NCI-H748 (cell line): ENCODE measurements at regions not wholly inside any gene's neighbourhood (a gene's known extent, or its start where the extent isn't known, plus 50 kb on each side); places are given as distances from the start of the nearest gene placed in this dataset.

Experiments
- DNase-seq: peaks from one replicate; lab custom pipeline; 2025; ENCODE audit not compliant: unreplicated experiment; lab: John Stamatoyannopoulos, UW

DNA sequence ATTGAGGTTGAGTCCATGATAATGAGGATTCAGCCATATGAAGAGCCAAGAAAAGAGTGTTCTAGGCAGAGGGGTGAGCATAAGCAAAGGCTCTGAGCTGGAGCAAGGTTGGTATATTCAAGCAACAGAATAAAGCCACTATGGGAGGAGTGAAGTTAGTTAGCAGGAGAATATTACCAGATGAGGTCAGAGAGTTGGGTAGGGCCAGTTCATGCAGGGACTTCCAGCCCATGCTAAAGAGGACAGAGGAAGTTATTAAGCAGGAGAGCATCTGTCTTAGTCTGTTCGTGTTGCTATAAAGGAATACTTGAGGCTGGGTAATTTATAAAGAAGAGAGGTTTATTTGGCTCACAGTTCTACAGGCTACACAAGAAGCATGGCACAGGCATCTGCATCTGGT is 57.1 kb upstream of the ATG10 start:
- no peak for DNase-seq

DNA sequence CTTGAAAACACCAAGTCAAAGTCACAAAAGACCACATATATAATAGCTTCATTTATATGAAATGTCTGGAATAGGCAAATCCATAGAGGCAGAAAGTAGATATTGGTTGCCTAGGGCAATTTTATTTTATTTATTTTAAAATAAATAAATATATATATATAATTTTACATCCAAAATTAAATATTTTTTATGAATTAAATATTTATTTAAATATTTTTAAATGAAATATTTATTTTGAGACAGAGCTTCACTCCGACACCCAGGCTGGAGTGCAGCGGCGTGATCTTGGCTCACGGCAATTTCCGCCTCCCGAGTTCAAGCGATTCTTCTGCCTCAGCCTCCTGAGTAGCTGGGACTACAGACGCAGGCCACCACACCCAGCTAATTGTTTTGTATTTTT is 58.9 kb upstream of the ATG10 start:
- no peak for DNase-seq

DNA sequence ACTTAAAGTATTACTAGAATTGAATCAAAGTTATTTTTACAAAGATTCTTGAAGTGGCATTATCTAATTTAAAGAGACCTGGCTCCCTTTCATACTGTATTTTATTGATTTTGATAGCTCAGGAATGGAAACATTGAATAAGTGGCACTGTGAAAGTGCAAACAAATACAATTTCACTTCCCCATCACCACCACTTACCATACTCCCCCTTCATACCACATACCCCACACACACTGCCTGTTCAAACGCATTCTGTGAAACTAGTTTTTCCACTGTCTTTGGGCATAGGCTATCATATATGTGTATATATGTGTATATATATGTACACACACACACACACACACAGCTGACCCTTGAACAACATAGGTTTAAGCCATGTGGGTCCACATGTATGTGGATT is 62.1 kb upstream of the ATG10 start:
- no peak for DNase-seq

DNA sequence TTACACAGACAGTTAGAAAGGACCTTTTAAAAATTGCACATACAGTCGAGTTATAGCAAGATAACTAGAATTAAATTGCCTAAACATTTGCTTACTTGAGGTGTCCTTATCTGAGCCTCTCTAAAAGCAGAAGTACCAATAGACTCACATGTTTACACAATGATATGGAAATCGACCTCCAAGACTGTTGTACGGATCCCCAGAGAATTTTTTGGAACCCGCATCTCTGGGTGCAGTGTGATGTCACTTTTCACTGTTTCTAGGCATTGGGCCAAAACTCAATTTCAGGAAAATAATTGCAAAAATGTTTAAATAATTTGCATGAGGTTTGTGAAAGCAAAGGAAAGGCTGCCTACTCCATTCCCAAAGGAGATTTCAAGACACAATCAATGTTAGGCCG is 63.1 kb upstream of the ATG10 start:
- no peak for DNase-seq

DNA sequence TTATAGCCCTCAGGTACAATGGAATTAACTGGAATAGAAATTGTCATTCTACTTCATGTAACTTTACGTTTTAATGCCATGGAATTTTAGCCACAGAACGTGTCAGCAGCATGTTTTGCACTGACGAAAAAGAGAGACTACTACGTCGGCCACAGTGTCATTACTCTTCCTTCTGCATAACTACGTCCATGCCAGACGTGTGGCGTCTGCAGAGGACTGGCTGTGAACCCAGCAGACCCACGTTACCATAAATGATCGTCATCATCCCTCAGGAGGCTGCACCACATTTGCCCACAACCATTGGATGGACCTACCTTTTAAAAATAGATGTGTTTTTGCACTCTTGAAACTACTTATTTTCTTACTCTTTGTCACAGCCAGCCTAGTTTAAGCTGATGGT is 63.8 kb upstream of the ATG10 start:
- DNase-seq, result no peak

DNA sequence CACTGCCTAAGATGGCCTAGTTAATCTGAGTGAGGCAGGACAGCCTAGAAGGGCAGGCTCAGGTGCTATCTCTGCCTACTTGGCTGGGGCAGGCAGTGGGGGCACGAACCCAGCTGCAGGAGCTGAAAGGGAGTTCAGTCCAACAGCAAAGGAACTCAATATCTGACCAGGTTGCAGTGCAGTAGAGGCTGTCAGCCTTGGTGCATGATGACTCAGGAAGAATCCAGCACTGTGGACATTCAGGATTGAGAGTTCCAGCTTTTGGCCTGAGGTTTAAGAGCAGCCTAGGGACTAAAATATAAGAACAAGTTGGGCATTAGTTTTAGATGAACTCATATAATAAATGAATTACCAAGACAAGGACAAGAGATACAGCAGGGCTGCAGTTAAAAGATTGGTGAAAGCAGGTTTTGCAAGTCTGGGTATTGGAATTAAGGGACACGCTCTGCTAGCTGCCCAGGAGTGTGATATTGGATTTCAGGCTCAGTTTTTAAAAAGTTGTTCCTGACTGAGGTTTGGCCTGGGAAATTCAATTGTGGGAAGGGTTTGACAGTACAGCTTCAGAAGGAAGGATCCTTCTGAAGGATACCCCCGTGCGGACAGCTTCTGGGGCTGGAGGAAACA is 64.7 kb upstream of the ATG10 start:
- no peak for DNase-seq

DNA sequence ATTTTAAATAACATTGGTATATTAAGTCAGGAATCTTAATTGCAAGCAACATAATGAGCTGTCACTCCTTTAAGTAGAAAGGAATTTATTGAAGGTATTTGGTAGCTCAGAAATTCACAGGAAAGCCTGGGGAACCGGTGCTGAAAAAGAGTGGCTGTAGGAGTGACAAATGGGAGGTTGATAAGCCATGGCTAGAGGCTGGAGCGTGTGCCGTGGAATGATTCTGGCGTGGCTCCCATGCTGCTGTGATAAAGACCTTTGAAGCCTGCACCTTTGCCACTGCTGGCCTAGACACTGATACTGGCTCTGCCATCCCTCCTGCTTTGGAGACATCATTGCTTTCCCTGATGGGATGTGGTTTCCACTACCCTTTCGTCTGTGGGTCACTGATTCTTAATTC is 65.7 kb upstream of the ATG10 start:
- no peak for DNase-seq

DNA sequence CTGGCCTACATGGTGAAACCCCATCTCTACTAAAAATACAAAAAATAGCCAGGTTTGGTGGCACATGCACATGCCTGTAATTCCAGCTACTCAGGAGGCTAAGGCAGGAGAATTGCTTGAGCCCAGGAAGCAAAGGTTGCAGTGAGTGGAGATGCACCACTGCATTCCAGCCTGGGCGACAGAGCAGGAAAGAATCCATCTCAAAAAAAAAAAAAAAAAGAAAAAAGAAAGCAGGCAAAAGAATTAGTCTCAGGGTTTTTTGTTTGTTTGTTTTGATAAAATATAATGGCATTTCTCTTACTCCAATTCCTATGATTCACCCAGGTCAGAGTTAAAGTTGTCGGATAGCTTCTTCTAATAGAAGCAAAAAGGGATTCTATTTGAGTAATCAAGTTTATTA is 67.0 kb upstream of the ATG10 start:
- no peak for DNase-seq

DNA sequence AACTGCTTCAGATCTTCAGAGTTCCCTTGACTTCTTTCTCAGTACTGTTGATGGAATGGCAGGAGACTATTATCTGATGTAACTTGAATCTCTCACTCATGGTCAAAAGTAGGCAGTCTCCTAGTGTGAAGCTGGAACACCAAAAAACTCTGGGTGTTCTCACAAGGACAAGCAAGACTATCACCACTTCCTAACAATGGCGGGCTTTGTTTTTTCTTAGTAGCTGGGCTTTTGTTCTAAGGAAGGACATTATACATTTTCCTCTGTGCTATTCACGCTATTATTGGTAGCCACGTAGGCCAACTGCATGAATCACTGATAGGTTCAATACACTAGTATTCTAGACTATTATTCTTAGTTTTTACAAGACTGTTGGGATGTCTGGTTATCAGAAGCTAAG is 67.7 kb upstream of the ATG10 start:
- DNase-seq, result no peak

DNA sequence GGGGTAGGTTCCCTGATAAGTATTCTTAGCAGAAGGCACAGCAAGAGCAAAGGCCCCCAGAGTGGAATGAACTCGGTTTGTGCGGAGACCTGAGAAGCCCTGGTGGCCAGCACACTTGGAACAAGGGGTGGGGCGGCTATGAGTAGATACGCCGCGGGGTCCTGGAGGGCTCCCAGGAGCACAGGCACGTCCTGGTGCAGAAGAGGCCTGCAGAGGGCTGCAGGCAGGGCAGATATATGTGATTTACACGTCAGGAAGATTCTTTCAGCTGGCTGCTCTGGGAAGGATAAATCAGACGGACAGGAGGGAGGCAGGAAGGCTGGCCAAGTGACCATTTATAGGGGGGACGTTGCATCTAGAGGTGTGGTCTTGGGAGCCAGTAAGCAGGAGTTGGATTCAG is 70.2 kb upstream of the ATG10 start:
- DNase-seq, result no peak

DNA sequence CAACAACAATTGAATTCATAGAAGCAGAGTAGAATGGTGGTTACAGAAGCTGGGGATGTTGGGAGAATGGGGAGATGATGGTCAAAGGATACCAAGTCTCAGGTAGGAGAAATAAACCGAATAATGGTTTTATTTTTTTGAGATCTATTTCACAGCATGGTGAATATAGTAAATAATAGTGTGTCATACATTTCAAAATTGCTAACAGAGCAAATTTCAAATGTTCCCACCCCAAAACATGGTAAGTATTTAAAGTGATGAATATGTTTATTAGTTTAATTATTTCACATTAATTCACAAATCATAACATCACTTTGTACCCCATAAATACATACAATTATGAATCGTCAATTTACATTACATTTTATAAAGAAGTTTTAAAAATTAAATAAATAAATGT is 72.7 kb upstream of the ATG10 start:
- DNase-seq, result no peak

DNA sequence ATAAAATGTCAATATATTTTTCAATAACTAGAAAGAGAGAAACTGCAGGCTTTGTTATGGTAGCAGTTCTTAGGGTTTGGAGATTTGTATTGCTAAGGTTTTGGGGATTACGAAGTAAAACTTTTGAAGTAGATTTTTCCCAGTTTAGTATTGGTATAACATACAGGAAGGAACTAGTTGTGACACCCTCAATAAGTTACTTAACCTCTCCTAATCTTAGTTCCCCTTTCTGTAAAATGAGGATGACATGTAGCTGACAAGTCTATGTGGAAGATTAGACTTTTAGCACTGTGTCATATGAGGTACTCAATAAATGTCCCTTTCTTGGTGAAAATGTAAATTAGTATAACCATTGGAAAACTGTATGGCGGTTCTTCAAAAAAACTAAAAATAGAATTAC is 73.4 kb upstream of the ATG10 start:
- DNase-seq, result no peak

DNA sequence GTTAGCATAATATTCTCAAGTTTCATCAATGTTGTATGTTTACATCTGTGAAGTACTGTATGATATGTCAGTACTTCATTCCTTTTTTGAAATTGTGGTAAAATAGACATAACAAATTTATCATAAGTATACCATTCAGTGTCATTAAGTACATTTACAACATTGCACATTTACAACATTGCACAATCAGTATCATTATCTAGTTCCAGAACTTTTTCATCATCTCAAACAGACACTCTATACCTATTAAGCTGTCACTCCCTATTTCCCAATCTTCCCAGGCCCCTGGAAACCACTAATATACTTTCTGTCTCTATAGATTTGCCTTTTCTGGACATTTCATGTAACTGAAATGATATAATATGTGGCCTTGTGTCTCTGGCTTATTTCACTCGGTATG is 75.1 kb upstream of the ATG10 start:
- DNase-seq, result no peak

DNA sequence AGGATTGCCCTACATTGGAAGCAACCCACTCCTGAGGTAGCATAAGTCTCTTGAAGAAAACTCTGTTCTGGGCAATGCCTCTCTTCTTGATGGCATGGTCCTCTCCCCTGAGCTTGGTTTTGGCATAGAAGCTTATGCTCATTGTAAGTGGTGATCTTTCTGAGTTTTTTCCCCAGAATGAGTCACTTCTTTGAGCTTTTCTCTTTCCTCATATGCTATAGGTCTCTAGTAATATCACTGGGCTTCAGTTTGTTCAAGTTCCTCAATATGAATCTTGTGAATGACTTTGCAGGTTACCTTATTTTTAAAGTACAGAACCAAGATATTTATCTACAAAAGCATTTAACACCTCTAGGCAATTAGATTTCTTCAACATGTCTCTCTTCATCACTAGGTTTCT is 76.5 kb upstream of the ATG10 start:
- no peak for DNase-seq

DNA sequence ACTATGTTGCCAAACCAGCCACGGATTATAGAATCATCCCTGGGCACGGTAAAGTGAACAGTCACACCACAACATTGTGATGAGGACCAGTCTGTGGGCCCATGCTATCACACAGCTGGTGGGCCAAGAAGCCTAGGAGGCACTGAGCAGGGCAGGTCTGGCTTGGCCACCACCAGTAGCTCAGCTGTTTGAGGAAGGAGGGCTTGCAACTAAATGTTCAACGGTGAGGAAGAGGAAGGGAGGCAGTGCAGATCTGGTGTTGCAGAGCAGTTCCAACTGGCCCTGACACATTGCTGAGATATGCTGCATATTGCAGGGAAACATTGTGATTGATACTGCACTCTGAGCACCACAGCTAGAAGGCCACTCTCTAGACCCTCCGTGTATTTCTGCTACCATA is 77.9 kb upstream of the ATG10 start:
- DNase-seq, result no peak

DNA sequence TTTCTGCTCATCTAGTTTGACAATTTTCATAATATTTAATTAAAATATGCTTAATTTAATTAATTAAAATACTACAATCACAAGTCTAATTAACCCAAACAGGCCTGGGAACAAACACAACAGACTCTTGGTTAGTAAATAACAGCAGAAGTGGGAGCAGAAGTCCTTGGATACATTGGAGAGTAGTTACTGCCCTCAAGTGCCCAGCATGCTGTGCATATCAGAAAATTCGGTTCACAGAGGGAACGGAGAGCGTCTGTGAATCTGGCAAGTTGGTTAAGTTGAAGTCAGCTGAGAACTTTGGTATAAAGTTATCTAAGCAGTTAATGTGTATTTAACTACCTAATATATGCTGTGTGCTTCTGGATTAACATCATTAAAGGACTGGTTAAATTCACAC is 87.0 kb upstream of the ATG10 start:
- DNase-seq, result no peak

DNA sequence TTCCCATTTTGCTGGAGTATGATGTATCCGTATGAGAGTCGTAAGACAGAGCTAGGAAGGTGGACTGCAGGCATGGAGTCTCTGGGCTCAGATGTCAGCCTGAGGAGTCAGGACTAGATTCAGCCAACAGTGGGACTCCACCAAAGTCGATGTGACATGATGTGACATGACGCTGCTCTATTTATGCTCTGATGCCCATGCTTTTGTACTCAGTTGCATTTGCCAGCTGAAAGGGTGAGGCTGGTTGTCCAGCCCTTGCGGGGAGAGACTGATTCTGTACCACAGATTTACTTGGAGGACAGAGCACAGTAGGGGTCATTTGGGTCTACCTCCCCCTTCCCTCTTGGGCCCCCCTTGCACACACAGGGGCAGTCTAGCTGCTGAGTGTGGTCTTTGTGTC is 88.5 kb upstream of the ATG10 start:
- no peak for DNase-seq

DNA sequence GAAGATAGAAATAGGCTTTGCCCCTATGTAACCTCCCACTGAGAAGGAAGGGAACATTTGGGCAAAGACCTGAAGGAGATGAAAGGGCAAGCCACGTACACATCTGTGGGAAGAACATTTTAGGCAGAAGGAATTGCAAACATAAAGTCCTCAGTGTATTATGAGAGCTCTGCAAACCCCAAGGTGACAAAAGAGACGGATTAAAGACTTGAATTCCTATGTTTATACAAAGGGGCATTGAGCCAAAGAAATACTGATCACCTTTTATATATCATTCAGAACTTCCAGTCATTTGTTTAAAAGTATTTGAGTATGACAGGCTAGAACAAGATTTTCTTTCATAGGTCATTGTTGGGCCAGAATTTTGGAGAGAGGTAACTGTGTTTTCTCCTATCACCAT is 90.2 kb upstream of the ATG10 start:
- no peak for DNase-seq

DNA sequence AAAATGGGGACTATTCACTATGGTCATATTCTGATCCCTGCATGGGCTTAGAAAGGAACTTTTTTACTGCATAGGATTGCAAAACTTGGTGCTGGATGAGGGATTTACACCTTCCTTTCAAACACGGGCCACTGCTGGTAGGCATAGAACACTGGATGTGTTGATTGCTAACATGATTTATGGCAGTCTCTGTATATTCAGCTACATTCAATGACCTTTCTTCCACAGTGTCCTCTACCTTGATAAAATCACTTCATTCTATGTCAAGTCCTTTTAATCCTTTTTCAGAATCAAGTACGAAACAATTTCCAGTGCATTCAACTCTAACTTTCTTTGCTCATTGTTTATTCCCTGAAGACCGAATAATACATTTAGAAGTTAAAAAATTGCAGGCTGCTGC is 91.9 kb upstream of the ATG10 start:
- DNase-seq, result no peak

DNA sequence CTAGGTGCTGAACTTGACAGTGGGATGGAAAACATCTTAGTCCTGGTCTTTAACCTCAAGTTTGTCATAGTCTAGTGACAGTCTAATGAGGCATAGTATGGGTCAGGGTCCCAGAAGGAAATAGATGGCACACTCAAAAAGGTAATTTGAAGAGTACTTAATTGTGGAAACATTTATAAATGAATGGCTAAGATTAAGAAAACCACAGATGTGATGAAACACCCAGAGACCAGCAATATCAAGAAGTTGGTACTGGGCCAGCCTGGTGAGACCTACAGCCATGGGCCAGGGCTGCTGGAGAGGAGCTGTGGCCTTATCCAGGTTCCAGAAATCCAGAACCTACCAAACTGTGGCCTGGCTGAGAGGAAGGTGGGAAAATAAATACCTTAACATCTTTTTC is 93.5 kb upstream of the ATG10 start:
- DNase-seq, result no peak

DNA sequence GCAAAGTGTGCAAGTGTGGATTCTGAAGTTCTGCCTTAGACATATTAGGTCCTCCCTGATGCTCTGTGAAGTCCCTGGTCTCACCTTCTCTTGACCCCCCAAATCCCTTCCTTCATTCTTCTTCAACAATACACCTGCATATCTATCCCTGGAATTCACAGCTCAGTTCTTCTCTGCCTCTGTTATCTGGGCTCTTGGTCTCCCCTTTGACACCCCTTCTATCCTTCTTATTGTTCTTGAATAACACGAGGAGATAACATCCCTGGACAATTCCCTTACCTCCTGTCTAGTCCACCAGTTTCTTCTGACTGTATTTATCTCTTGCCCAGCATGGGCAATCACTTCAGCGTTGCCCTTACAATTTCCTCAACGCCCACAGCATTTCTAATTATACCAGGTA is 104.8 kb upstream of the ATG10 start:
- DNase-seq, result no peak

DNA sequence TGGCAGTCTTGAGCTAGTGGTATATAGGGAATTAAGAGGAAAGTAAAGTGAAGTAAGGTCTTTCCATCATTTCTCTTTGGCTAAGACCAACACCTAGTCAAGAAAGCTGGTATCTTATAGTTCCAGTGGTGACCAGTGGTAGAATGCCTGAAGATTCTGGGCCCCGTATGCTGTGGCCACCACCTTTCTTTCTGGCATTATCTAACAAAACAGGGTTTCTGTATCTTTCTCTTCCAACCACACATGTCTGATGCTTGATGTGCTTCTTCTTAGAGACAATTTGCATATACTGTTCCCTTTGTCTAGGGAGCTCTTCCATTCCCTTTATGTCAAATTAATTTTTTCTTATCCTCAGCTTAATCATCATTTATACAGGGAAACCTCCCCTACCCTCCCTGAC is 109.9 kb upstream of the SSBP2 start:
- no peak for DNase-seq

DNA sequence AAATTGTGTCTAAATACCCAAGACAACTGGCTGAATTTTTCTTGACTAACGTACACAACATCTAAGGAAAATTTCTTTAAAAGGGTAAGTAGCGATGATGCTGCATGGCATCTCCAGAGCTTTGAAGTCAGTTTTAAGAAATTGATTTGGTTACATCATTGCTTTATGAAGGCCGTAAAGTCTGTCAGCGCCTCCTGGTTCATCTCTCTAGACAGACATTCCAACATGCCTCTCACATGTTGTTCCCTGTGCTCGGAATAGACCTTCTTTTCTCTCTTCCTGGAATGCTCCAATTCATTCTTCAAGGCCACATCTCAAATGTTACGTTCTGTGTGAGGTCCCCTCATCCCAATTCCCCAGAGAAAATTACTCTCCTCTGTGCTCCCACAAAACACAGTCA is 108.7 kb upstream of the SSBP2 start:
- DNase-seq, result no peak
